ENCODE measurements at regions not wholly inside any gene's neighbourhood (a gene's known extent, or its start where the extent isn't known, plus 50 kb on each side); places are given as distances from the start of the nearest gene placed in this dataset.

DNA sequence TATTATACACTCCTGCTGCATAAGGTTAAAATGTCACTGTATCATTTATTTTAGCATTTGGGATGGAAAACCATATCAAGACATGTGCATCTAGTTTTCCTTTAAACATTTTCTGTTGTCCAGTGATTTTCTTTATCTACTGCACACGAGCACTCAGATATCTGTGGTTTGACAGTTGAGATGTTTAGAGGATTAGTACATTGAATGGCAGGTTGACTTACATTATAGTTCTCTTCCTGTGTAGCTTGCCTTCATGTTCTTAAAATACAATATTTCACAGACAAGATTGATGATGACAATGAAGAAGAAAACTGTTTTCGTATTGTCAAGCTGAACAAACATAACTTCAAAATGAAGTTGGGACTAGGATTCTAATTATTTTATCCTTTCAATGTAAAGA, 2378.4 kb upstream of the WWC1 start:
- TF ChIP-seq, protein P1, sequence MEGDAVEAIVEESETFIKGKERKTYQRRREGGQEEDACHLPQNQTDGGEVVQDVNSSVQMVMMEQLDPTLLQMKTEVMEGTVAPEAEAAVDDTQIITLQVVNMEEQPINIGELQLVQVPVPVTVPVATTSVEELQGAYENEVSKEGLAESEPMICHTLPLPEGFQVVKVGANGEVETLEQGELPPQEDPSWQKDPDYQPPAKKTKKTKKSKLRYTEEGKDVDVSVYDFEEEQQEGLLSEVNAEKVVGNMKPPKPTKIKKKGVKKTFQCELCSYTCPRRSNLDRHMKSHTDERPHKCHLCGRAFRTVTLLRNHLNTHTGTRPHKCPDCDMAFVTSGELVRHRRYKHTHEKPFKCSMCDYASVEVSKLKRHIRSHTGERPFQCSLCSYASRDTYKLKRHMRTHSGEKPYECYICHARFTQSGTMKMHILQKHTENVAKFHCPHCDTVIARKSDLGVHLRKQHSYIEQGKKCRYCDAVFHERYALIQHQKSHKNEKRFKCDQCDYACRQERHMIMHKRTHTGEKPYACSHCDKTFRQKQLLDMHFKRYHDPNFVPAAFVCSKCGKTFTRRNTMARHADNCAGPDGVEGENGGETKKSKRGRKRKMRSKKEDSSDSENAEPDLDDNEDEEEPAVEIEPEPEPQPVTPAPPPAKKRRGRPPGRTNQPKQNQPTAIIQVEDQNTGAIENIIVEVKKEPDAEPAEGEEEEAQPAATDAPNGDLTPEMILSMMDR (conservative IDR thresholded peaks at IDR 0.05; ENCODE audit: control insufficient read depth, insufficient read depth, low read depth, low read length) = no peak
- no peak for DNase-seq (ENCODE audit: low read depth)
- H3K4me3 ChIP-seq (ENCODE audit: control insufficient read depth, low read depth, low read length) = no peak overlapping the region

DNA sequence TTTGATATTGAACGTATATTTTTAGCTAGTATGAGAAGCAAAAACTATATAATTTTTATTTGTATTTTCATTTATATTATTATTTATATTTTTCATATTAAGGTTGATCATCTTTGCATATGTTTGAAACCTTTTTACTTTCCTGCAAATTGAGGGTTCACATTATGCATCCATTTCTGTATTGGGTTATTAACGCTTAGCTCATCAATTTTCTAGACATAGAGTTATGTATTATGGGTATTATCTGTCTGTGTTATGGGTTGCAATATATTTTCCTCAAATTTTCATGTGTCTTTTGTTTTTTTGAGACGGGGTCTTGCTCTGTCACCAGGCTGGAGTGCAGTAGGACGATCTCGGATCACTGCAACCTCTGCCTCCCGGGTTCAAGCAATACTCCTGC, 2377.0 kb upstream of the WWC1 start:
- H3K4me3 ChIP-seq (ENCODE audit: control insufficient read depth, low read depth, low read length) = no peak overlapping the region
- DNase-seq (ENCODE audit: low read depth) = no peak
- TF ChIP-seq, protein P1 (conservative IDR thresholded peaks at IDR 0.05; ENCODE audit: control insufficient read depth, insufficient read depth, low read depth, low read length) = no peak

DNA sequence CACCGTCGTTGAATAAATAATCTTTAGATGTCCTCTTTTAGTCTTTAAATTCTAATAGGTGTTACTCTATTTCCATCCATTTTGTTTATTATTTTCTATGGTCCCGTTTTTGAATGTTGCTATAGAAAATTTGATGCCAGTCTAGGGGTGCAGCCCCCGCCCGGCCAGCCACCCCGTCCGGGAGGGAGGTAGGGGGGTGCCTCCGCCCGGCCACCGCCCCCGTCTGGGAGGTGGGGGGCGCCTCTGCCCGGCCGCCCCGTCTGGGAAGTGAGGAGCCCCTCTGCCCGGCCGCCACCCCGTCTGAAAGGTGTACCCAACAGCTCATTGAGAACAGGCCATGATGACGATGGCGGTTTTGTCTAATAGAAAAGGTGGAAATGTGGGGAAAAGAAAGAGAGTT, 2372.2 kb upstream of the WWC1 start:
- H3K4me3 ChIP-seq (ENCODE audit: control insufficient read depth, low read depth, low read length) = no peak overlapping the region
- TF ChIP-seq, protein P1 (conservative IDR thresholded peaks at IDR 0.05; ENCODE audit: control insufficient read depth, insufficient read depth, low read depth, low read length) = no peak
- no peak for DNase-seq (ENCODE audit: low read depth)

DNA sequence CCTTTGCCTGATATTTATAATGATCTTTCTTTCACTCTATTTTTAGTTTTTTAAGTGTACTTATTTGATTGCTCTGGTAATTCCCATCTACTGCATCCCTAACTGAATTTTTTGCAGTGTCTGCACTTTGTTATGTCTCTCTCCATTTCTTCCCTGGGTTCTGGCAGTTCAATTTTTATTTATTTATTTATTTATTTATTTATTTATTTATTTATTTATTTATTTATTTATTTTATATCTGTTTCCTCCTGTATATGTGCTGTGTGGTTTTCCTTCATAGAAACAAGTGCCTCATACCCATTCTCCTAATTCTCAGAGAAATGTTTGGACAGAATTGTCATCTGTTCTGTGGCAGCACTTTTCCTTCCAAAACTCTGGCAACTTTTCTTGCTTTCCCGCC, 2370.8 kb upstream of the WWC1 start:
- DNase-seq (ENCODE audit: low read depth) = no peak
- no peak overlapping the region for H3K4me3 ChIP-seq (ENCODE audit: control insufficient read depth, low read depth, low read length)
- TF ChIP-seq, protein P1 (conservative IDR thresholded peaks at IDR 0.05; ENCODE audit: control insufficient read depth, insufficient read depth, low read depth, low read length) = no peak

DNA sequence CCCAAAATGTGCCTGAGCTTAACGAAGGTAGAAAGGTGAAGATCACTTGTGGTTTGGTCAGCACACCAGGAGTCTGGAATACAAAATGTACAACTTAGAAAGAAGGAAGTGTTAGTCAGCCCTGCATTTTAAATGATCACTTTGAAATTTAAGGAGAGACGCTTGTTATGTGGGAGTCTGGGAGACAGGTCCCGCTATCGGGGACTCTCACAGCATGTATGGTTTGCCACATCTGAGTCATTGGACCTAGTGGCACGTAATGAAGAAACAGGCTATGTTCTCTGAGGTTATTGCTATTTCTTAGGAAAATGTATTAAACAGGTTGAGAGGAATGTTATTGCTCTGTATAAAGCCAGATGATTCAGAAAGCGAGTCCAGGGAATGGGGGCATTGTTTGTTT, 2362.5 kb upstream of the WWC1 start:
- DNase-seq (ENCODE audit: low read depth) = no peak
- no peak overlapping the region for H3K4me3 ChIP-seq (ENCODE audit: control insufficient read depth, low read depth, low read length)
- TF ChIP-seq, protein P1 (conservative IDR thresholded peaks at IDR 0.05; ENCODE audit: control insufficient read depth, insufficient read depth, low read depth, low read length) = no peak

DNA sequence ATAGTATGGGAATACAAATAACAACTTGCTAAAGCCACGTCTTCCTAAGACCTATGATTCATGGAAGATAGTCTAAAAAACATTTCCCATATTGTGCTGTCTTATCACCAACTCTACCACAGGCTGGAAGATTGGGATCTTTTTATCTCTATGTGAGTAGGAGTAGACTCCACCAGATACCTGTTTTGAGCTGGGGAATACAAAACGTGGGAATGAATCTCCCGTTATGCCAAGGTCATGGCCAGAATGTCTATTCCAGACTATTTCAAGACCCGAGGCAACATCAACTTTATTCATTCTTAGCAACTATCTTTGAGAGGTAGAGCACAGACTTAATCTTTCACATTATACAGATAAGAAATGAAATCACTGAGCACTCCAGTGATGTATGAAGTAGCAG, 2350.9 kb upstream of the WWC1 start:
- no peak overlapping the region for H3K4me3 ChIP-seq (ENCODE audit: control insufficient read depth, low read depth, low read length)
- TF ChIP-seq, protein P1 (conservative IDR thresholded peaks at IDR 0.05; ENCODE audit: control insufficient read depth, insufficient read depth, low read depth, low read length) = no peak
- no peak for DNase-seq (ENCODE audit: low read depth)

DNA sequence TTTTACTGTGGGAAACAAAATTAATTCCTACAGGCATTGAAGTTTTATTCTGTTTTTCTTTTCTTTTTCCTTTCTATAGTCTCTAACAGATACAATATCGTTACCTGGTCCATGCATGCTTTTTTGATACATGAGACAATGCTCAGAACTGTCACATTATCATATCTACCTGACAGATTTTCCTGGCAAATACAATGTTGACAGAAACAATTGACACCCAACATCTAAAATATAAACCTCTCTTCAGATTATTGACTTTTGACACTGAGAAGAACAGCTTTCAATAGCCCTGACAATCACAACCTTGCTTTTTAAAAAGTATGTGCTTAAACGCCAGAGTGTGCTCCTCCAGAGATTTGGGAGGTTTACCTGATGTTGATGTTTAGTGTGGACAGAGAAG, 2334.6 kb upstream of the WWC1 start:
- TF ChIP-seq, protein P1 (conservative IDR thresholded peaks at IDR 0.05; ENCODE audit: control insufficient read depth, insufficient read depth, low read depth, low read length) = no peak
- no peak for DNase-seq (ENCODE audit: low read depth)
- H3K4me3 ChIP-seq (ENCODE audit: control insufficient read depth, low read depth, low read length) = no peak overlapping the region
